SIG-M5 treated with dmso at 0.1 percent for 504 hours (cell line): ENCODE measurements at regions not wholly inside any gene's neighbourhood (a gene's known extent, or its start where the extent isn't known, plus 50 kb on each side); places are given as distances from the start of the nearest gene placed in this dataset.
"Not testable (repeated sequence)": the region's sequence is repeated elsewhere in the genome, so short reads cannot be mapped to it uniquely, and the experiment has no call there.

Source experiments
- DNase-seq: peaks from one replicate; lab custom pipeline; 2025; ENCODE audit not compliant: unreplicated experiment; lab: John Stamatoyannopoulos, UW

DNA sequence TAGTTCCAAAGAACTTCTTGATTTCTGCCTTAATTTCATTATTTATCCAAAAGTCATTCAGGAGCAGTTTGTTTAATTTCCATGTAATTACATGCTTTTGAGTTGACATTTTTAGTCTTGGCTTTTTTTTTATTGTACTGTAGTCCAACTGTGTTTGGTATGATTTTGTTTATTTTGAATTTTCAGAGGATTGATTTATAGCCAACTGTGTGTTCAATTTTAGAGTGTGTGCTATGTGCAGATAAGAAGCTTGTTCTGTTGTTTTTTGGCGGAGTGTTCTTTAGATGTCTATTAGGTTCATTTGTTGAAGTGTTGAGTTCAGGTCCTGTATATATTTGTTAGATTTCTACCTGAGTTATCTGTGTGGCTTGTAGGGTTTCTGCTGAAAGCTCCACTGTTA is 533.6 kb downstream of the TRAM1L1 start:
- no peak for DNase-seq

DNA sequence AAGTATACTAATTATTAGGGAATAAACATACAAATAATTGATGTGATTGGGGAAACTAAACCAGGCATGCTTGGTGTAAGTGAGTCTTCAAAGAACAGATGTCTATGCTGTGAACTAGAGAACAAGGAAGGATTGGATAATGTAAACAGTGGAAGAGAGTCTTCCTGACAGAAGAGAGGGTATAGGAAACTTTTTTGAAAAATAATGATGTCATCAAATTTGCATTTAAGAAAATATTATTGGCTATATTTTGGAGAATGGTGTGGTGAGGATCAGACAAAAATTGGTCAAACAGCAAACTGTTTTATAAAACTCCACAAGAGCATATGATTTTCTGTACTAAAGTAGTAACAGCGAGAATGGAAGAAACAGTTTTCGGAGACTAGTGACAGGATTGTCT is 537.7 kb downstream of the TRAM1L1 start:
- no peak for DNase-seq

DNA sequence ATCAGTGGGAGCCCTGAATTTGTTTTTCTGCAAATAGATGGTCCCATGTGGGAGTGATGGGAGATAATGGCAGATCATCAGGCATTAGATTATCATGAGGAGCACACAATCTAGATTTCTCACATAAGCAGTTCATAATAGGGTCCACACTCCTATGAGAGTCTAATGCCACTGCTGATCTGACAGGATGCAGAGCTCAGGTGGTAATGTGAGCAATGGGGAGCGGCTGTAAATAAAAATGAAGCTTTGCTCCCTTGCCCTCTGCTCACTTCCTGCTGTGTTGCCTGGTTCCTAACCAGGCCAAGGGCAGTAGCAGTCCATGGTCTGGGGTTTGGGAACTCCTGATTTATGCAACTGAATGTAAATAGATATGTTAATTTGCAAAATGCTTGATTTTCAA is 538.6 kb downstream of the TRAM1L1 start:
- DNase-seq: no peak

DNA sequence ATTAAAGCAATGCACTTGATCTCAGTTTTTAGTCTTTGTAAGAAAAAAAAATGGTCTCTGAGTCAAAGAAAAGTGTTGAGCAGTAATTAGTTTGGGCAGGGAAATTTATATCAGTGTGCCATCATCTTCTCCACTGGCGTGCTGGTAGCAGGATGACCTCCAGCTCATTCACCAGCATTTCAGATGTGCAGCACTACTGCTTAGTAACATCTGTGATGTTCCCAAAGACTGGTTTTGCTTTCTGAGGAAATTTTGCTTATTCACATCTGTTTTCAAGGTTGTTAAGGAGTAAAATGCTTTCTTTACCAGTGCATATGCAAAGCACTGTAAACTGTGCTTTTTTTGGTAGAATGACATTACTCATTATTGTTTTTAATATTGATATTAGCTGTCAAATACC is 540.4 kb downstream of the TRAM1L1 start:
- DNase-seq: no peak

DNA sequence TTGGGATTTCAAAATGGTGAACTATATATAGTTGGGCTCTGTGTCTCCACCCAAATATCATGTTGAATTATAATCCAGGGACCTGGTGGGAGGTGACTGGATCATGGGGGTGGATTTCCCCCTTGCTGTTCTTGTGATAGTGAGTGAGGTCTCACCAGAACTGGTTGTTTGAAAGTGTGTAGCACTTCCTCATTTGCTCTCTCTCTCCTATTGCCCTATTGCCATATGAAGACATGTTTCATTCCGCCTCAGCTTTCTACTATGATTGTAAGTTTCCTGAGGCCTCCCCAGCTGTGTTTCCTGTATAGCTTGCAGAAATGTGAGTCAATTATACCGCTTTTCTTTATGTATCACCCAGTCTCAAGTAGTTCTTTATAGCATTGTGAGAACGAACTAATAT is 545.6 kb downstream of the TRAM1L1 start:
- peak; percentile 3 for DNase-seq

DNA sequence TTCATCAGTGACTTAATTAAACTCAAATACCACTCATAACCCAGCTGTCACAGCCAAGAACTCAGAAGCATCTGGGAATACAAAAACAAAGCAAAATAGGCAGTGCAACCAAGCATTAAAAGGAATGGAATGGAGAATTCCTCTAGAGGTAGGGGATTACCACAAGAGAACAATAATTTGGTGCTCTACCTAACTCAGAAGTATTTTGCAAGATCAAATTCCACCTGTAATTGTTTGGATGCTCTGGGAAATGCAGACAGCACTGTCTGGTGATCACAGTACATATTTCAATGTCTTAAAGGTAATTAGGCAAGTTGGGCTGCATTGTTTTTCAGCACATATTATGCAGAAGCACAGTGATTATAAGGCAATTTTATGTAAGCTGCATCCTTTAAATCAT is 547.5 kb downstream of the TRAM1L1 start:
- no peak for DNase-seq

DNA sequence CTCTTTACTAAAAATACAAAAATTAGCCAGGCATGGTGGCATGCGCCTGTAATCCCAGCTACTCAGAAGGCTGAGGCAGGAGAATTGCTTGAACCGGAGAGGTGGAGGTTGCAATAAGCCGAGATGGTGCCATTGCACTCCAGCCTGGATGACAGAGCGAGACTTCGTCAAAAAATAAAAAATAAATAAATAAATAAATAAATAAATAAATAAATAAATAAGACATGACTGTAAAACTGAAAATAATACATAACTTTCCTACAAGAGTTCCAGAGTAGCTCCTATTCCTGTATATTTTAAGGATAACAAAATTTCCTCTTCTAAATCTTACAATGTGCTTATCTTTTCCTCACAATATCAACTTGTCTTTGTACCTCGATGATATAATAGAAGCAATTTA is 549.4 kb downstream of the TRAM1L1 start:
- DNase-seq: not testable (repeated sequence)

DNA sequence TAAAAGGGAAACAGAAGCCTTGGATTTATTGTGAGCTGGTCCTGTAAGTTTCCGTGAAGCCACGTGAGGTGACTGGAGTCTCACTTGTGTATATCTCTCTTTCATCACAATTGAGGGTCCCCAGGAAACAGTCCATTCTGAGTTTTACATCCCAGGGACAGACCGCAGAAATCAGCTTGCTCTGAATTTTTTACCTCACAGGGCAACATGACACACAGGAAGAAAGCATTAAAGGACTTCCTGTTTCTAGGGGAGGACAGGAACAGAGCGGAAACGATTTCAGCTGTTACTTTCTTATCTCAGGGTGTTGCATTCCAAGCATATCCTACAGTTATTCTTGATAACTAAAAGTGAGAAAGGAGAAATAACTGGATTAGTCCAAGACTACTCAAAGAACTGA is 553.5 kb downstream of the TRAM1L1 start:
- DNase-seq: no peak

DNA sequence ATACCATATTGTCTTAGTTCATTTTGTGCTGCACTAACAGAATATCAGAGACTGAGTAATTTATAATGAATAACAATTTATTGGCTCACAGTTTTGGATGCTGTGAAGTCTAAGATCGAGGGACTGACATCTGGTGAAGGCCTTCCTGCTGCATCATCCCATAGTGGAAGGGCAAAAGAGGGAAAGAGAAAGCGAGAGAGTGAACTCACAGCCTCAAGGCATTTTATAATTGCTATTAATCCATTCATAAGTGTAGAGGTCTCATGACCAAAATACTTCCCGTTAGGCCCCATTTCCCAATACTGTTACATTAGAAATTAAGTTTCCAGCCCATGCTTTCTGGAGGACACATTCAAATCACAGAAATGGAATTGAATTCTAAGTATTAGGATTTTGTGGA is 554.4 kb downstream of the TRAM1L1 start:
- no peak for DNase-seq

DNA sequence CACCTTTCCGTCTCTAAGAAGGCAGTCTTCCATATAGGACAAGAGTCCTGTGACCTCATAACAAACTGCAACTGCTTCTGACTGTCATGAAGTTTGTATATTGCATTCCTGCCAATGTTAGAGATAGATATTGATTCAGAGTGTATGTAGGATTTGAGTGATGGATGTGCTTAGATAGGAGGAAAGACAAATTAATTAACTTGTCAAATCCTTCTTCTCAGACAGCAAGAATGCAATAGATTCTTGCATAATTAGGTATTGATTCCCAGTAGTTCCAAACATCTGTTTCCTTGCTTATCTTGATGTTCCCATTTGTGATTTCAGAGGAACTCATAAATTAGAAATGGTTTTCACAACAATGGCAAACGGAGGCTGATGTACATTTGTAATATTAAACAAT is 555.3 kb downstream of the TRAM1L1 start:
- no peak for DNase-seq

DNA sequence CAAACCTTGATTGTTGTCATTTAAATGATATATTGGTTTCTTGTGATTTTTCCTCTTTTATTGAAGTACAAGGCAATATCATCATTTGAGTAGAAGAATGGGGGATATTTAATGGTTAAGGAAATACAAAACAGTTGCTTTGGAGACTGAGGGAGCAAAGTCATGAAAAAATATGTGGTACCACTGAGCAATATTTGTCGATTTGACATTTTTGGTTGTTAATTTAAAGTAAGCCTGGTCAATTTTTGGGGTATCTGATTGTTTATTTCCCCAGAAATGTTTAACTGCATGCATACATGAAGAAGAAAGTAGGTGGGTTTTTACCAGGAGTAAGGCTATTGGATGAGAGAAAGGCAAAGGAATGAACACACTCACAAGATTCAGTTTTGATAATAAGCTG is 556.2 kb downstream of the TRAM1L1 start:
- no peak for DNase-seq

DNA sequence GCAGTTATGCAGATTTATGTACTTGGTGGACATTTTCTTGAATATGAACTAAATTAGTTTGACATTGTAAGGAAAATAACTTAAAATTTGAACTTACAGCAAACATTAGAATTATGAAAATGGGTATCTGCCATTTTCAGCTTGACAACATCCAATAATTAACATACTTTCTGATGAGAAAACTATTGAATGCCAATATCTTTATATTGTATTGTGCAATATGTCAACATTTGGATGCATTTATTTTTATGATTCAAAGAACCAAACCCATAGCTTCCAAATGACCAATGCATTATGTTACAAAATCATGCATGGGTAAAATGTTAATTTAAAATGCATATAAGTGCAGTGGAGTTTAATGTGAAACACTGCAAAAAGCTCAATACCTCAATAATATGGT is 562.5 kb downstream of the TRAM1L1 start:
- DNase-seq: no peak

DNA sequence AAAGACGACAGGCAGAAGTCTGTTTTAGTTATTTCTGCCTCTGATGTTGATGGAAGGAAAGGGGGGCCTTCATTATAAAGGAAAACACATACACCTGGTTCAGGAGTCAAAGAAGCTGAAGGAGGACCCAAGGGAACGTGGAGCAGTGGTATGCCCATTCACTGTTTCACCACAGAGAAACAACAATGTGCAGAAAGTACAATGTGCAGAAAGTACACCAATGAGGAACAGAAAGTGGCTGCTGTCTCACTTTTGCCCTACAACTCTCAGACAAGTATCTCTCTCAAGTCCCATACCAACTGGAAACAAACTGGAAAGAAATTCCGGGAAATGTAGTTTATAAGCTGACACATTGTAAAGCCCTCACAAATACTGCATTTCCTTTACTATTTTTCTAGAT is 564.5 kb downstream of the TRAM1L1 start:
- no peak for DNase-seq

DNA sequence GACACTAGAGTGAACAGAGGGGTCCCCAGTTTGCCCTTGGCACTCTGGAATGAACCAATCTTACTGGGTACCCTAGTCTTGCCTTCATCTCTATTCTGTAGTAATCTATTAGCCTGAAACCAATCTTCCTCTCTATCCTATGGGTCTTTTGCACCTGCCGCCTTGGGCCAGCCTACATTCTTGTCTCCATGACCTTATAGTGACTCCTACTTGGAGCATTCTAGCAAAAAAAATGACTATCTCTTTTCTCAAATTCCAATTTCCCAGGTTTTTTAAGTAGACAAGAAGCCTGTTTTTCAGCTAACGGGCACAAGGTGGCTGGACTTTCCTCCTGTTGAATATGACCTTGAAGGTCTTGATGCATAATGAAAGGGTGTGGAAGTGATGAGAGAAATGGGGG is 568.7 kb downstream of the TRAM1L1 start:
- DNase-seq: no peak

DNA sequence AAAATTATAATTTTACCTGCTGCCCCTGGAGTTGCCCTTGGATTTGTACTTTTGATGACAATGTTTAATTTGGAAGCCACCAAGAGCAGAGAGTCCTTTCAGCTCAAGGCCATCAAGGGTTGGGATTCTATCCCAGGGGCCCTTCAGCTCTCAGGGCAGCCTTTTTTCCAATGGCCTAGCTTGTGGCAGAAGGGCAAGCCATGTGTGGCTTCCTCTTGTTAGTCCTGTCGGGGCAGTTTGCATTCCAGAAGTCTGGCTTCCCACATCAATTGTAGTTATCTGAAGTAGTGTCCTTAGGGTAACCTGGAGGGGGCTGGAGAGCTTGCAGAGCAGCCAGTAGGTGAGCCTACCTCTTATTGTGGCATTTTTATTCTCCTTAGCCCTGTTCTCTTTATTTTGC is 569.4 kb downstream of the TRAM1L1 start:
- no peak for DNase-seq

DNA sequence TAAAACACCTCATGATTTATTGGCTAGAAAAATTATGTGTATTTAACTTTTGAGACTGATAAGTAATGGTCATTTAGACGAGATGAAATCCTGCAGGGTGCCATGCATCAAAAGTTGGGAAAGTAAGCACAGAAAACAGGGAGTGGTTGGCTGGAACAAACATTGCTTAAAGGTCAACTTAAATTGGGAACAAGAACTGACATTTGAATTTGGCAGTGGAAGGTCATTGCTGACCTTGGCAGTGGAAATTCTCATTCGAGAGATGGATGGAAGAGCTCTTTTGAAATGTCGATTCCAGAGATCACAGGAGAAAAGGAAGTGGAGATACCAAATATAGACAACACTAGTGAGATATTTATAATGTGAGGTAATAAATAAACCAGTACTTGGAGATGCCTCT is 572.8 kb downstream of the TRAM1L1 start:
- no peak for DNase-seq

DNA sequence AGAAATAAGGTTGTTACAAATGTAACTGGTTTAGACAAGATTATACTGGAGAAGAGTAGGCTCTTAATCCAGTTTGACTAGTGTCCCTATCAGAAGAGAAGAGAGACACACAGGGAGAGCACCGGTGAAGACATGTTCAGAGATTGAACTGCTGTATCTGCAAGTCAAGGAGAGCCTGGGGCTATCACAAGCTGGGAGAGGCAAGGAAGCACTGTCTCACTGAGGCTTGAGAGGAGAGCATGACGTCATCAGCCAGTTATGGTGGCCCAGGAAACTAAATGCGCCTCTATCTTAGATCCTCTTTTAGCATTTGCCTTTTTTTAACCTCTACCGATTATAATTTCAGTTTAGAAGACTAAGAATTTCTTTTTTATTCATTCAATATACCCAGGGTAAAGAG is 583.4 kb downstream of the TRAM1L1 start:
- no peak for DNase-seq

DNA sequence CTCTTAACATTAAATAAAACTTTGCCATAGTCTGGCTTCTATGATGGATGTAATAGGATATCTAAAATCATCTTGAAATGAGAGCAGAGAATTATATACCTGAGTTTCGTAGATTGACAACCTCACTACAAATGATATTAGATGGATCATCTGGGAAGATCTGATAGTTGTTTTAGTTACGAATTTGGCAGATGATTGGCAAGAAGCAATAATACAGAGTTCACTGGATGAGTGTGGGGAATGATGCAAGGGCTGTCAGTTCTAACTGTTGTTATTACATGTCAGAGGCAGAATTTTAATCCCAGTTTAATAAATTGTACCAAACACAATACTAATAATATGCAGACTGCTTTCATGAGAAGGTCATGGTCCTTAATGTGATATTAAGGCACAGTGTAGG is 585.2 kb downstream of the TRAM1L1 start:
- no peak for DNase-seq

DNA sequence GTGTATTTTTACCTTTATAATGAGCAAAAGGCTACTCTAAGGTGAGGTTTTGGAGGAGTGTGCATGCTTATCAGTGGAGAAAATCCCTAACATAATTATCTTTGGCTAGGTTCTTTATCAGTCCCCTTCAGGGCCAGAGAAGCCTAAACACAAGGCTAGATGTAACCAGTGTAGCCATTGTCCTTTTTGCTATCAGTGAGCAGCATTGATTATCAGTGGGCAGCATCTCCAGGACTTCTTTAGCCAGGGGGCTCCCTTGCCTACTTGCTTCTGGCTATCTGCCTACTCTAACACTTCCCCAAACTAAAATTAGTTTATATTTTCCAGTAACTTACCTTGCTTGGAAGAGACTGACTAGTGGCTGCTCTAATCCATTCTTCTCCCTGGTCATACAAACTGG is 595.6 kb downstream of the TRAM1L1 start:
- no peak for DNase-seq

DNA sequence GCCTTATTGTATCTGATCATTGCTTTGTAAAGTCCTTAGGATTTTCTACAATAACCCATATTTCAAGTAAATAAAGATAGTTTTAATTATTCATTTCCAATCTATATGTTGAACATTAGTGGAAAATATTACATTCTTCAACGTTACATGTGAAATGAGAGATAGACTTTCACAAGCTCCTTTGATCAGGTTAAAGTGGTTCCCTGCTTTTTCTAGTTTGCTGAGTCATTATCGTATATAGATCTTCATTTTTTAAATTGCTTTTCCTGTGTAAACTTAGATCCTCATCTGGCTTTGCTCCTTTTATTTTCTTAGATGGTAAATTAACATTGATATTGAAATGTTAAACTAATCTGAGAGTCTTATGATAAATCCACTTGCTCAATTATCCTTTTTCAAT is 599.0 kb downstream of the TRAM1L1 start:
- no peak for DNase-seq

DNA sequence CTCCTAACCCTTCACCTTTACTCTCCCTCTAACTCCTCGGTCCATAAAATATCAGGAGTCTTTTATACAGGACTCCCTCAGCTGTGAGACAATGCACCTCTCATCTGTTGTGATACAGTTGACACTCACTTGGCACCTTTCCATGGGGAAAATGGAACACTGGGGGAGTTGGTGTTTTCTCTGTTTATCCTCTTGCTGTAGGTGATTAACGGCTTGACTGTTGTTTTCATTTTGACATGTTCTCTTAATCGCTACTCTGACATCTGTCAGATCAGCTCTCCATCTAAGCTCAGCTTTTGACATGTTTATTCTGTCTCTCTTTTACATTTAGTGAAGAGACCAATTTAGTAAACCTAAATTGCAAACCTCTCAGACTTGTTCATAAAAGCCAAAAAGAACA is 604.8 kb downstream of the TRAM1L1 start:
- DNase-seq: no peak

DNA sequence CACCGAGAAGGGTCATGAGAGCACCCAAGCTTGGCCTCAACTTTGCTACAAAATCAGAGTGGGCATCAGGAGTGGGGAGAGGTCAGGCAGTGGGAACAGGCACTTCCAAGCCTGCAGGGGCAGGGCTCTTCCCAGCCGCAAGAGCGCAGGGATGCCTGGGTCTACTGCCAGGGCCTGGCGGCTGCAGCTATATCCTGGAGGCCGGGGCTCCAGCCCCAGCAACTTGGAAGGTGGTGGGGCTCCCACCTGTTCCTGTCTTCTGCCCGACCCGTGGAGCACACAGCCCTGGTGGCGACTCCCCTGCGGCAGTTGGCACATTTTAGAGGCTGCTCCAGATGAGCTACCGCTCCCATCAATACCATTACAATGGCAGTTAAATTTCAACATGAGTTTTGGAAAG is 607.0 kb downstream of the TRAM1L1 start:
- no peak for DNase-seq

DNA sequence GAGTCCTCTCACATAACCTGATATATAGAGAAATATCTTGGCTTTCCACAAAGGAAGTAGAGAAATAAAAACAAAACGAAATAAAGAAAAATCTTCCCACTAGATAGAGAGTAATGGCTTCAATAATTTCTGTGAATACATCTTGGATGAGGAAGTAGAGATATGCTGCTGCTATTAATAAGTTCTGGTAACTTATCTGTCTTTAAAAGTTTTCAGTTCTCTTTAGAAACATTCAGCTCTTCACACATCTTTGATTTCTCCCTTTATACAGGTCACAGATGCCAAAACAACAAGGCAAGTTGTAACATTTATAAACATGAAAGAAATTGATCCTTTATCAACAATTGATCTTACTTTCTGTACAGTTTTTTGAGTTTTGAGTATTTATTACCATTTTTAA is 615.8 kb downstream of the TRAM1L1 start:
- no peak for DNase-seq

DNA sequence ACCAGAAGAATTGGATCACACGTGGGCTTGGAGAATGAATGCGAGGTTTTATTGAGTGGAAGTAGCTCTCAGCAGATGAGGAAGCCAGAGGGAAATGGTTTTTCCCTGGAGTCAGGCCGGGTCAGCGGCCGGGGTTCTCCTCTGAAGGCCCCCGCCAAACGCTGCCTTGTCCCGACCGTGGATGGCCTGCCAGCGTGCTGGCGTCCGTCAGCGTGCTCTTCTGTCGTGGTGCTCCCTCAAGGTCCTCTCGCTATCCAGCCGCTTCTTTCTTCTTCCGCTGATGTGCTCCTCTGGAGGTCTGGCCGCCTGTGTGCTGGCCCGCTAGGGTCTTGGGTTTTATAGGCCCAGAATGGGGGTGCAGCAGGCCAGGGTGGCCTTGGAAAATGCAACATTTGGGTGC is 632.2 kb downstream of the TRAM1L1 start:
- DNase-seq: no peak
